Activated T-helper 1 cell treated with anti-CD3 and anti-CD28 coated beads, Interleukin-2, amount 50 U/mL, for 16 hours (primary cell): ENCODE measurements at regions not wholly inside any gene's neighbourhood (a gene's known extent, or its start where the extent isn't known, plus 50 kb on each side); places are given as distances from the start of the nearest gene placed in this dataset.

Experiments
- DNase-seq, 2 donors: peaks; one replicate each; pipeline ENCODE4 v3.0.0-alpha.2; 2020; ENCODE audit warnings: low read depth in 1 of 2, low spot score in 1 of 2

DNA sequence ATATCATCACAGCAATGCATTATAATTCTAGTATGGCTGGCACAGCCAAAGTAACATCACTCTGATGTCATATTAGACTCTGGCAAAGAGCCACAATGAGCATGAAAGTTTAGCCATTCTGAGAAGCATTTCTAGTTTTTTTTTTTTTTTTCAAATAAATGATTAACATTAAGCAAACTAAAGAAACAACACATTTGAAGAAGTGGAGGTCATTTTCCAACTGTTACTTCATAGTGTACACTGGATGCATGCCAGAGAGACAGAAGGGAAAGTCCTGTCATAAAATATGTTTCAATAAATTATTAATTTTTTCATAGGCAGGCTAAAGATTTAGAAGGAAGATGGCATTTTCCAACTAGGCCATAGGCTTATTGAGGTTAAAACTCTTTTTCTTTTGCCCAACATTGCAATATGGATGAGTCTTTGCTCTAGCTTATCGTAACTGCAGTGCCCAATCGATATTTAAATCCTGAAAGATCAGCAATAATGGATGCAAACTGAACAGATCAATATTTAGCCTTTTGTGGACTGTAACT is 1630.4 kb upstream of the ACVR2A start:
- DNase-seq, result no peak

DNA sequence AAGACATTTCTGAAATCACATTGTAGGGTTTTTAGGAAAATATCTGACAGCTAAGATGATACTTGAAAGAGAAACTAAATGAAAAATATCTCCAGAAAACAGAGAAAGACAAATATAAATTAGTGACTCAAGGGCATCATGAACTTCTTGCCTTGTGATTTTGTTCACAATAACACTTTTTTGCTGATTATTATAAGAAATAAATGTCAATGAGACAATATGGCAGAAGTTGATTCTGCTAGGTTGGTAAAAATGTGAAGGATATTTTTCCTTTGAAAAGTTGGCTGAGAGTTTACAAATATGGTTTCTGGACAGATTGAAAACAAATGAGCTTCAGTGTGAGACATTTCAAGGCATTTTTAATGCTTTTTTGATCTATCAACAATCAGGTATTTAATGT is 1631.2 kb upstream of the ACVR2A start:
- DNase-seq, result no peak

DNA sequence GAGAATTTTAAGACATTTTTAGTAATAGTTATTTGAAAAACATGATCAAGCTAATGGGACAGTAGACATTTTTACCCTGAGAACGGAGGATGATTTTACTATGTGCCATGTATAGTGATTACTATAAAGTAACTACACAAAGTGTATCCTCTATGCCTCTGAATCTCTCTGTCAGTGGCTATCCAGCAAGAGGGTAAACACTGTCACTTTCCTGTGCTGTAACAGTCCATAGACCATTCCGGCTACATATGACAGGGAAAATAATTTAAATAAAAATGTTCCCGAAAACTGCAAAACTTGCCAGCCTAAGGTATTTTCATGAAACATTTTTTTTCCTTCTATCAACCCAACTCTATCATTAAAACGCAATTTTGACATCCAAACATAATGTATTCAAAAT is 1632.2 kb upstream of the ACVR2A start:
- no peak for DNase-seq

DNA sequence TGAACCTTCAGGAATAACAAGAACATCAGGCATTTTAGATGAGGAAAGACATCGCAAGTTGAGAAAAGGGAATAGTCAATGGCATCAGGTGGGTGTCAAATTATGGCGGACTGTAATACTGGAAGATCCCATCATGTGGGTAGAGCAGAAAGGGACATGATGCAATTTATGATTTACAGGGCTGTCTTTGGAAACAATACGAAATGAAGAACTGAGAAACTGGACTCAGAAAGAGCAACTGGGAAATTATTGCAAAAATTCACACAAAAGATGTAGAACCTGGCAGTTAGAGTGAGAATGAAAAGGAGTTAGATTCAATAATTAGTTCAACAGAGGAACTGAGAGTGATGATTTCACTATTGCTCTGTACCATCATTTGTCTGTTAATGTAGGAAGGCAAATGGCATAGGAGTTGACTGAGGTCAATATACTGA is 1635.0 kb upstream of the ACVR2A start:
- no peak for DNase-seq

DNA sequence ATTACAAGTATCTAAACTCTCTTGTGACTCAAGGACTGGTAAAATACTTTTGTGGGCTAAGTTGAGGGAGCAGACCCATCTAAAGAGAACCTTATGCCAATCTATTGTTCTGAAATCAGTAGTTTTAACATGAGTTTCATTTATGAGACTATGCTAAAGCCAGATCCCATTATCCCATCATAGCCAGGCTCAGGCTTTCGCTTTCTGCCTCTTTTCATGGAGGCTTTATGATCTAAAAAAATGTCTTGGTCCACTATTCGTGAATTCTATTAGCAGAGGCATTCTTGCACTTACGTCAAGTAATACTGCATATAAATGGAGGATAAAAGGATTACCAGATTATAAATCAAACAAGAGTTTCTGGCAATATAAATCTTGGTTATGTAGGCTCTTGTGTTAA is 1636.9 kb upstream of the ACVR2A start:
- DNase-seq, result no peak

DNA sequence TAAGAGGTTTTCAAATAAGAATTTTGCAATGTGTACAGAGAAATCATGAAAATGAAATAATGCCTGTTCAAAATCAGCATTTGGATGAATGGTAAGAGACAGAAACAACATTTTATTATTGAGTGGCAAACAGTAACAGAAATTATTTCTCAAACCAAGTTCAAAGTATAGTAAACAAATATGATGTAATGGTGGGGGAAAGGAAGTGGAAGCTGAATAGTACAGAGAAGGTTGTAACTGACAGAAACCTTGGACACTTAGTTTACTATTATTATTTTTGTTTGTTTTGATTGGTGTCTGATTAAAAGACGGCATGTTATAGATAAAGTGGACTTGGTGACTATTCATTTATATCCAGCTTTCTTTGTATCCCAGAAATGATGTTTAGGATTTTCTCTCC is 1637.4 kb upstream of the ACVR2A start:
- no peak for DNase-seq

DNA sequence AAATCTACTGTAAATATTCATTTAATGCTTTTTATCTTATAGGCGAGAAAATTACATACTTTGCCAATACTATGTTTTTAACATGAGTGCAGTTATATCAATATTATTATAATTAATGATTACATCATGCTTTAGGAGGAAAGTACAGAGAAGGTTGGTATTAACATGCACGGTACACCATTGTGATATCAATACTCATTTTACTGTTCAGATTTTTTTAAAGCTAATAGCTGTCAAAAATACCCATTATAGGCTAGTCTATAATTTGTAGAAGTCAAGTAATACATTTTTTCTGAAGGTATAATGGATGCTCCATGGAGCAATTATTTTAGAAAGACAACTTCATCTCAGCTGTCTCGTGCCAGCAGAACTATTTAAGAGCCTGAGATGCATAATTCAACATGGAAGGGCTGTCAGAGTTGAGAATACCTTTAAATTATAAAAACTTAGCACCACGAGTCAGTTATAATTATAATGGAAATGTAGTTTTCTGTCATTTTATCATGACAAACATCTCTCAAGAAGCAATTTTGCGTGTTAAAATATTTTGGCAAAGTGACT is 1641.7 kb upstream of the ACVR2A start:
- no peak for DNase-seq

DNA sequence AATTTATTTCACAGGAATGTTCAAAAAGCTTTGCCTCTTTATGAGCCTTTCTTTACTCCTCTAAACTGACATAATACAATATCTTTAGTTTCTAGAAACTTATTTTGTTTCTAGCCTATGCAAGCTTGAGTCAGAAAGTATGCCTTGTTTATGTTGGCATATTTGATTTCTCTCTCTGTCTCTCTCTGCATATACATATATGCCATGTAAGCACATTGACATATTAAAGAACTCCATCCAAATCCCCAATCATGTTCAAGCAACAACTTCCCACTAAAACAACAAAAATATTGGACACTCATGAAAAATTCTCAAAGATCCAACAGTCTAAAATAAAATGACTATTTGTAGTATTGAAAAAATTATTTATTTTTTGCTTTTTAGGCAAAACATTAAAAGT is 1651.2 kb upstream of the ACVR2A start:
- DNase-seq, result no peak

DNA sequence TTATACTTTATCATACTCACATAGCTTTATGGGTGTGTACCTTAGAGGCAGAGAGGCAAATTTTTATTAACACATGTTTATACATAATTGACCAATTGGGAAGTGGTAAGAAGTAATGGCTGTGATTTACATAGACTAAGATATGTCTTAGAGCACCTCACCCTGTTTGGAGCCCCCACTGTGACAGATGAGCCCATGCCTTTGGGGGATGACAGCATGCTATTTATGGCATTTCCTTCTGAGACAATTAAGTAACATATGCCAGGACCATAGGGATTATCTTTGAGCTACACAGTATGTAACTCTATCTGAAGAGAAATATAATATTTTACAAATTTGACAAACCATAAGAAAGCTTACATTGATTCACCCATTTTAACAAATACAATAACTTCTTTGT is 1655.3 kb upstream of the ACVR2A start:
- DNase-seq, result no peak

DNA sequence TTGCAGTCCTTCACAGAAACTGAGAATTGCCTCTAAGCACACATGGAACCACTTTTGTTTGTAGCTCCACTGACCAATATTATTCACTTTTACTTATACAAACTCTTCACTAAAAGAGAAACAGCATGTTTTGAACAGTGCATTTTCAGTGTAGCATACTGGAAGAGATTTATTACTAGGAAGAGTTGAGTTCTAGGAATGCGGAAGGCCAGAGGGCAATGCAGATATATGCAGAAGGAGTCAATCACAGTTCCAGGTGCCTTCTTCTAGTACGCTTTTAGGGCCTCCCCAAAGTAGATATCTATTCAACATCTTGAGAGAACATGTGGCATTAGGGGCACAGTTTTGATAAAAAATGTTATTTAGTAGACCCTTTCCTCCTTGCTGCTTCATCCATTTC is 1654.0 kb upstream of the ZEB2 start:
- DNase-seq, result no peak

DNA sequence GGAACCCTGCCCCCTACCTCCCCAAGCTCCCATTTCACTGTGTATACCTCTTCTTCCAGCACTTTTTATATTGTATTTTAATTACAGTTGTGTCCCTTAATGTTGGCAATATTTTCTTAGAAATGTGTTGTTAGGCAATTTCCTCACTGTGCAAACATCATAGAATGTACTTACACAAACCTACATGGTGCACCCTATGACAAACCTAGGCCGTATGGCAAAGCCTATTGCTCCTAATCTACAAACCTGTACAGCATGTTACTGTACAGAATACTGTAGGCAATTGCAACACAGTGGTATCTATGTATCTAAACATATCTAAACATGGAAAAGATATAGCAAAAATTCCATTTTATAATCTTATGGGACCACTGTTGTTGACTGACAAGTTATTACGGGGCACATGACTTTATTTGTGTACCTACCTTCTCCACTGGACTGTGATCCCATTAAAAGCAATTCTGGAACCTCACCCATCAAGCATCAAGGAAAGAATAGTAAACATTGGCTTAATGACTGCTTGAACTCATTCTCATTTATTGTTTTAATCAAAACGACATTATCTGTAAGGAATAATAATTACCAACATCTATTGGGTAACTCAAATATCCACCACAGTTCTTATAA is 1641.5 kb upstream of the ZEB2 start:
- DNase-seq, result no peak

DNA sequence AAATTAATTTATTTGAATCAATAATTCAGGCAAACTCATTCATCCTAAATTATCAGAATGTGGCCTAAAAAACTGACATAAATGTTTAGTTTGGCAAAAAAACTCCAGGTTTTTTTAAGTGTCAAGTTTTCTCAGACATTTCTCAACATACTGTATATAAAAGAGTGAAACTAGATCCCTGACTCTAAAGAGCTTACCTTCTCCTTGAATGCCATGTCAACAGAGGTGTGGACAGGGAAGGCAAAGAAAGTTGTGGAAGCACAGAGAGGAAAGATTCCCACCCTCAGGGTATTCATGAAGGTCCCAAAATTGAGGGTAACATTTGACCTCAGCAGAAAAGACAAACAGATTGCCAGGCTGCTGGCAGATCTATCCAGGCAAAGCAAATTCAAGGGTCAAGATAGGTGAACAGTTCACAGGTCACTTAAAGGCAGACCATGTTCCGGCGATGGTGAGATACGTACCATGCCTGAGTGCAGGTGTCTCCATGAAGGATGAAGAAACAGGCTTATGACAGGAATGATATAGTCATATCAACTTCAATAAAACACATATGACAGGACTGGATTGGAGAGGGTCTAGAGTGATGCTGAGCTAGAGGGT is 1638.3 kb upstream of the ZEB2 start:
- no peak for DNase-seq

DNA sequence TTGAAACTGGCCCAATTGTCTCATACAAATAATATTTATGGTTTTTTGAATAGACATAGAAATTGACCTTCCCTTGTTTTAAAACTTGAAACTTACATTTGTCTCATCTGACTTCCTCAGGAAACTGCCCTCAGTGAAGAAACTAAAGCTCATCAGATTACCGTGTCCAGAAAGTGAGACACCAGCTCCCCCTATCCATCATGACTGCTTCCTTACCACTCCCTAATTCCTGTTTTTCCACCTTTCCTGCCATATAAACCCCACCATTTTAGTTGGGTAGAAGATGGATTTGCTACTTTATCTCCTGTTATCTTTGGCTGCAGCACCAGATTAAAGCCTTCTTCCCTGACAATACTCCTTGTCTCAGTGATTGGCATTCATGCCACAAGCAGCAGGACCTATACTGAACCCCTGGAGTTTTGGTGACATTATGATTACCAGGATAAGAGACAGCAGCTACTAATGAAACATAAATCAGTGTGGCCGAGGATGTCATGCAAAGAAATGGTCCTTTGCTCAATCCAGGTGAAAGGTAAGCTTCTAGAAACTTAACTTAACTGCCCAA is 1627.6 kb upstream of the ZEB2 start:
- DNase-seq, result no peak

DNA sequence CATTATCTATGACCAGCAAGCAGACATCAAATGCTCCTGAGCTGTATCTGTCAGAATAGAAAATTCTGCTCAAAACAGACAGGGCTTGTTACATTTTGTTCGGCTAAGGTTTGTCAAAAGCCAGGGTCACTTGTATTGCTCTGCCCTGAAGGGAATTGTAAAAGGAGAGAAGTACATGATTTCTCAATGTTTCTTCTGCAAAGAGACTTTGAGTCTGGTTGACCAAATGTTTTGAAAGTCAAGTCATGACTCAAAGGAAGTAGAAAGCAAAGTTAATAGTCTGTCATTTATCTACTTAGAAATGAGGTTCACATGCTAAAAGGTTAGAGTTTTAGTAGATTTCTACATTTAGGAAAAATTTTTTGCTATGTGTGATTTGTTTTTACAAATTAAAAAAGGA is 1624.1 kb upstream of the ZEB2 start:
- no peak for DNase-seq

DNA sequence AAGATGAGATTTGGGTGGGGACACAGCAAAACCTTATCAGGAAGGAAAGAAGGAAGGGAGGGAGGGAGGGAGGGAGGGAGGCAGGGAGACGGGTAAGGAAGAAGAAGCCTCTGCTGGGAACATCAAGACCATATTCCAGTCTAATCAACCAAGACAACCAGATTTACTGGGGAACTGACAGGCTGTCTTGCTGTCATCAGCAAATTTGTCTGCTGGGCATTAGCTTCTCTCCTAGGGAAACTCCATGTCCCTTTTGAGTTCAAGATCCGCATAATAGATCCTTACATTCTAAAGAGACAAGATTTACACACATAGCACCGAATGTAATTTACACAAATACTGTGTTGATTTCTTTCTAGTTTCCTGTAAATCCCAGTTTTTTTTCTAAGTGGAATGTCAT is 1618.9 kb upstream of the ZEB2 start:
- DNase-seq, result no peak

DNA sequence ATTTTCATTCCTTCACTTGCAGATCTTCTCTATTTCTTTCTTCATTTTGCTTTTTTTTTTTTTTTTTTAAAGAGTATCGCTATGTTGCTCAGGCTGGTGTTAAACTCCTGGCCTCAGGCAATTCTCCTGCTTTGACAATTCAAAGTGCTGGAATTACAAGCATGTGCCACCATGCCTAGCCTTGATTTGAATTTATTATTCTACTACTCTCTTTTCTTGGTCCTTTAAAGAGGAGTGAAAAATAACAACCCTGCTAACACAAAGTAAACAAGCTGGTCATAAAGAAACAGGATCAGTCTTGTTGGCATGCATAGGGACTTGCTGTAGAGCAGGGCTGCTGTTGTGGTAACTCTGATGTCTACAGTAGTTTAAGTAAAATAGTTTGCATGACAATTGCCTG is 1615.3 kb upstream of the ZEB2 start:
- DNase-seq, result no peak

DNA sequence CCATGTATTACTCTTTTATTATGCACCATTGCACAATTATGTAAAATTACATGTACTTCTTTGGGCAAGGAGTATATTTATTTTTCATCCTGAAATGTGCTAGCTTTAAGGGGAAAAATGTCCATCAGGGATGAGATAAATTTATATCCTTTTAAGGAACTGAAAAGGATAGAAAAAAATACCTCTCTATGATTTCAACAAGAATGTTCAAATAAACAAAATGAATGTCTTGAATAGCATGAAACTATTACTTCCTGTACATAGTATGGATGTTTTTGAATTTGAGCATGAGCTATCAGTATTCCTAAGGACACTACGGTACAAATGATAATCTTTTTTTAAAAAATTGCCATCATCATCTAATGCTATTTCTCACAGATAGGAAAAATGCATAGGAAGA is 1611.9 kb upstream of the ZEB2 start:
- no peak for DNase-seq

DNA sequence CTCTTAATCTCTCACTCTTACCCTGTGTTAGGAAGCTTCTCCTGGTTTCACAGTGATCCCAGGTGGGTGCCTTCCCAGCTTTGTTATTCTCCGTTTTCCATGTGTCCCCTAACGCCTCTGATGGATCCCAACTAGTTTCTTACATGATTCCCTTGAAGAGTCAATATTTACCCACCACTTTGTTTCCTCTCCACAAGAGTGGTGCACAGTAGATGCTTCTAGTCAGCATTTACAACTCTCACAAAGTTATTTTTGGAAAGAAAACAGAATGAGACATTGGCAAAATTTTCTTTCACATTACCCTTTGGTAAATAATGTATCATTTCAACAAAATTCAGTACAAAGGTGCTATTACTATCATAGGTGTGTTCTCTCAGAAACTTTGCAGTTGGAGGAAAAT is 1611.1 kb upstream of the ZEB2 start:
- DNase-seq, result no peak

DNA sequence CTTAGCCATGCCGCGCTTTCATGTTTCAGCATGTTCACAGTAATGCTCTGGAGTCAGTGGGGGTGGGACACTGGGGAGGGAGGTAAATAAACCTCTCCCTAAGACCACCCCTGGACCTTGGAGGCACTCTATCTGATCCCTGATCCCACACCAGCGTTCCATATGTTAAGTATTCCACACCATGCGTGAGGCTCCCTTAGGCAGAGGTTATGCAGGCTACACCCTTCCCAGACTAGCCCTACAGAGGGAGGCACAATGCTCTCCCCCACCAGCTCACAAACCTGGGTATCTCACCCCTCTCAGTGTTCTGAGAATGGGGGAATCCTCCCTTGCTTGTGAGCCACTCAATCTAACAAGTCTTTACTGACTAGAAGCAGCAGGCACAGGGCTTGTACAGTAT is 1610.4 kb upstream of the ZEB2 start:
- no peak for DNase-seq

DNA sequence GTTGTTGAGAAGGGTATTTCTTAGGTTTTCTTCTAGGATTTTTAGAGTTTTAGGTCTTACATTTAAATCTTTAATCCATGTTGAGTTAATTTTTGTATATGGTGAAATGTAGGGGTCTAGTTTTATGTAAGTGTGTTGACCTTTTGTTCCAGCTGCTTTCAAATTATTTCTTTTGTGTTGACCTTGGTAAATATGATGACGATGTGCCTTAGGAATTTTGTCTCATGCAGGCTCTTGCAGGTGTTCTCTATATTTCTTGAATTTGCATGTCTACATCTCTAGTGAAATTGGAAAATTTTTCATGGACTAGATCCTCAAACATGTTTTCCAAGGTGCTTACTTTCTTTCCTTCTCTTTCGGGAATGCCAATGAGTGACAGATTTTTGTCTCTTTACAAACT is 1609.3 kb upstream of the ZEB2 start:
- no peak for DNase-seq

DNA sequence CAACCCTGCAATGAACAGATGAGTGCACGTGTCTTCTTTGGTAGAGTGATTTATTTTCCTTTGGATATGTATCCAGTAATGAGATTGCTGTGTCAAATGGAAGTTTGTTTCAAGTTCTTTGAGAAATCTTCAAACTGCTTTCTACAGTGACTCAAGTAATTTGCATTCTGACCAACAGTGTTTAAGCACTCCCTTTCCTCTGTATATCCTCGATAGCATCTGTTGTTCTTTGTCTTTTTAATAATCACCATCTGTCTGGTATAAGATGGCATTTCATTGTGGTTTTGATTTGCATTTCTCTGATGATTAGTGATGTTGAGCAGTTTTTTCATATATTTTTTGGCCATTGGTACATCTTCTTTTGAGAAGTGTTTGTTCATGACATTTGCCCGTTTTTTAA is 1608.3 kb upstream of the ZEB2 start:
- no peak for DNase-seq

DNA sequence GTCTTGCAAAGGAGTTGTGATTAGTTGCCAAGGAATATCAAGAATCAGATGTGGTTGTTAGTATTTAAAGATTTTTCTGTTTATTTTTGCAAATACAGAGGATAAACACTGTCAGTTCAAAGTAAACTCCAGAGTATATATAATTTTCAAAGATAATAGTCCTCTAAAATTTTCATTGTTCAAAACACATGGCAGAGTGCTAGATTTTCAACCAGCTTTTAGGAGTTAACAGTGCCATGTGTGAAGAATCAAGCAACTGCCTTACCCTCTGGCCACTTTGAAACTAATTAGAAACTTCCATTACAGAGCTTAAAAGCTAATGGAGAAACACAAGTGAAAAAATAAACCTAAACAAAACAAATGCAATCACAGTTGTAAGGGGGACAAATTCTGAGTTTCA is 1605.6 kb upstream of the ZEB2 start:
- no peak for DNase-seq

DNA sequence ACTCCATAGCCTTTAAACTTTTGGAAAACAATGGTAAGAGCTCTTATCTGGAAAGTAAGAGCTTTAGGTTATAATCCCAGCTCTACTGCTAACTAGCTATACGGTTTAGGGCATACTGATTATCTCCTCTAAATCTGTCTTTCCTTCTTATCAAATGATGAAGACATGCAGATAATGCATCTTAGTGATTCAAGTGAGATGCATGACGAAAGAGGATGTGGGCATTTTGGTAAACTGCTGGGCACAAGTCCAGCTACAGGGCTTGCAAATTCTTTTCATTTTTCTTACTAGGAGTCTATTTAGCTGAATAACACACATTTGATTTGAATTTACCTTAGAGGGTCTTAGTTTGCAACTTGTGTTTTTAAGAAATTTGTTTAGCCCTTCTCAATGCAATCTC is 1604.8 kb upstream of the ZEB2 start:
- no peak for DNase-seq
